HG03520 (cell line): ENCODE measurements at regions not wholly inside any gene's neighbourhood (a gene's known extent, or its start where the extent isn't known, plus 50 kb on each side); places are given as distances from the start of the nearest gene placed in this dataset.

Source experiments
- ATAC-seq: cut with Tn5 transposase; IDR thresholded peaks from one replicate; pipeline ENCODE4 v1.9.1; 2021; ENCODE audit warnings: mild to moderate bottlenecking, moderate library complexity; ENCODE audit not compliant: unreplicated experiment

- ATAC-seq, result no peak
These were observed 628.2 kb upstream of the CADM1 start for GRCh38 chr11:116132273-116132978.

GRCh38 chr11:116130122-116130521, 625.9 kb upstream of the CADM1 start:
- ATAC-seq, result no peak

DNA sequence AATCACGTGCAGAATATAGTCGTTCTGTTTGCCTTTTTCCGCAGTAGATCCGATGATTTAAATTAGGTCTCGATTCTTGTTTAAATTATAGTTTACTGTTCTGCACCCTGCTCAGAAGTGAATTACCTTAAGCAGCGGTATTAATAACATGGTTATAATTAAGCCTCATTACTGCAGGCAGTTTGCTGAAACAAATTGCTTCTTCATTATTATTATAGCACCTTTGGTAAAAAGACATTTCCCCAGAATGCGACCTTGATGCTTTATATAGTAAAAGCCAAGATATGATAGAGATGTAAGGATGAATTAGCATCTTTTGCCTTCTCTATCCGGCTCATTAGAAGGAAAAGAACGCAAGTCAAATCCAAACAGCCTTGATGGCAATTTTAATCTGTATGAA, 625.2 kb upstream of the CADM1 start:
- no peak for ATAC-seq

DNA sequence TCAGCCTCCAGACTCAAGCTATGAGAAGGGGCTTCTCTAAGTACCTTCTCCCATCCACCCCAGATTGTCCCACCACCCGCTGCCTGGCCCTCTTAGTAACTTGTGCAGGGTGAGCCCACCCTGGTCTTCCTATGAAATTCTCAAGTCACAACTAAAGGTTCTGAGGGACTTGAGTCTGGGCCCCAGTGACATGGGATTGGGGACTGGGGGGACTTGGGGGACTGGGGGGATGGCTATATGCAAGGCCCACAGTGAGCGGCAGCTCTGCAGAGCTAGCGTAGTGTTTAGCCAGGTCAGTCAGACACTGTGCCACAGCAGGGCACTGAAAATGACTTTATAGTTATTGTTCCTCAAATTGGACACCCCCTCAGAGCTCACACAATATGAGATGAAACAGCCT, 622.3 kb upstream of the CADM1 start:
- ATAC-seq, result no peak

GRCh38 chr11:116124922-116125714, 620.9 kb upstream of the CADM1 start:
- ATAC-seq, result no peak

- no peak for ATAC-seq
These were observed 619.5 kb upstream of the CADM1 start for GRCh38 chr11:116123739-116124138.

GRCh38 chr11:116122697-116123472, 618.7 kb upstream of the CADM1 start:
- ATAC-seq, result no peak

- ATAC-seq, result no peak
These were observed 614.9 kb upstream of the CADM1 start for GRCh38 chr11:116119158-116119557.

- no peak for ATAC-seq
These were observed 613.9 kb upstream of the CADM1 start for GRCh38 chr11:116118138-116118470.

- no peak for ATAC-seq
These were observed 613.3 kb upstream of the CADM1 start for GRCh38 chr11:116117331-116118137.

DNA sequence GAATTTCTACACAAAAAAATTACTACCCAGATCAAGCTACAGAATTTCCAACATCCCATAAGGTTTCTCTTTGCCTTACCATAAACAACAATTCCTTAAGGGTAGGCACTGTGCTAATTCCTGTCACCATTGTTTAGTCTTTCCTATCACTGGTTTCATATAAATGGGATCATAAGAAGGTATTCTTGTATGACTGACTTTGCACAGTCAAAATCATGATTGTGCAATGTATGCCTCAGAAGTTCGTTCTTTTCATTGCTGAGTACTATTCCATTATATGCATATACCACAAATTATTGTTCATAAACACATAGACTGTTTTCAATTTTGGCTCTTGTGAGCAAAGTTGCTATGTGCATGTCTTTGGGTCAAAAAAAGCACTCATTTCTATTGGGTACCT, 611.6 kb upstream of the CADM1 start:
- ATAC-seq, result no peak

DNA sequence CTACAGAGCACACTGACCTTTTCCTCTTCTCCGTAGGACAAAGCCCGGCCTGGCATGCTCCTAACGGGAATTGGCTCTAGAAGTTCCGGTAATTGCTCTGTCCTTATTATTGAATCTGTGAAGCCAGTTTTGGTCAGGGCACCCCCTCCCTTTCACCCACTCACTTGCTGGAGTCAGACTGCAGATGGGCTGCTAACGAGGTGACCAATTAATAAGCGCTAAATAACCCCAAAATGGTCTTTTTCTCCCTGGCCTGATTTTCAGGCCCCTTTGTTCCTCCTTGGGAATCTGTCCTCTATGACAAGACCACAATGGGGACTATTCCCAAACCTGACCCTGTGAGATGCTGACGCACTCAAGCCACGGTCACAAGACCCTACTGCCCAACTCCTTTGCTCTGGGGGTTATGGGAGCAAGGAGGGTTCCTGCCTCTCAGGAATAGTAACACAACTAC, 610.0 kb upstream of the CADM1 start:
- ATAC-seq, result no peak

- ATAC-seq, result no peak
These were observed 608.1 kb upstream of the CADM1 start for GRCh38 chr11:116112087-116112935.

DNA sequence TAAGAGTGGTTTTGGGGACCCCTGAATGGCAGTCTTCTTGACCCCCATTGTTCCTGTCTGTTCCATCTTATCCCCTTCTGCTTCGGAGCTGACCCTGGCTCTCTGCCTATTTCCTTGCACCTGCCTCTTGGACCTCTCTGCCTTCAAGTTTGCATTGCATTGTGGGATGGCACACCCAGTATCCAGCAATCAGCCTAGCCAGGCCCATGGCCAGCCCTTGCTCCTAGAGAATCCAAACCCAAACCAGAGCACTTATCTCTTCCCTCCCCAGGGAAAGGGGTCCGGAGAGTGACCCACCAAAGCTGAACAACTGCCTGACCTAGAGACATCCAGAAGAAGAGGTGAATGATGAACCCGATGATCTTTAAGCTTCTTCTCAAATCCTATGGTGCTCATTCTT, 607.3 kb upstream of the CADM1 start:
- no peak for ATAC-seq

- ATAC-seq, result no peak
These were observed 606.6 kb upstream of the CADM1 start for GRCh38 chr11:116110802-116111201.

DNA sequence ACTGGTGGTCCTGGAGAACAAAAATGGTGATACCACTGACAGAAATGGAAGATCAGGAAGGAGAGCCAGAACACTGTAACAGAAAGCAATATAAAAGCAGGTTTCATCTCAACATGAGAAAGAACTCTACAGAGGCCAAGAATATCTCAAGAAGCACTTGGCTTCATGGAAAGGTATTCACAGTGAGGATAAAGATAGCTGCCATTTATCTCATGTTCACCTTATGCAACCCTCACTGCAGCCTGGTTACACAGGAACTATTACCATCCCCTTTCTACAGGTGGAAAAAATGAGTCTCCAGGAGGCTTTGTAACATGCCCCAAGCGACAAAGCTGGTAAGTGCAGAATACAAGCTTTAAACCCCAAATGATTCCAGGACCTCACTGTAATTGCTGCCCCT, 606.1 kb upstream of the CADM1 start:
- no peak for ATAC-seq

- no peak for ATAC-seq
These were observed 605.0 kb upstream of the CADM1 start for GRCh38 chr11:116109228-116109627.

- ATAC-seq, result no peak
These were observed 603.9 kb upstream of the CADM1 start for GRCh38 chr11:116108161-116108560.

- ATAC-seq, result no peak
These were observed 603.0 kb upstream of the CADM1 start for GRCh38 chr11:116107229-116107628.
